ENCODE measurements at regions not wholly inside any gene's neighbourhood (a gene's known extent, or its start where the extent isn't known, plus 50 kb on each side); places are given as distances from the start of the nearest gene placed in this dataset.

DNA sequence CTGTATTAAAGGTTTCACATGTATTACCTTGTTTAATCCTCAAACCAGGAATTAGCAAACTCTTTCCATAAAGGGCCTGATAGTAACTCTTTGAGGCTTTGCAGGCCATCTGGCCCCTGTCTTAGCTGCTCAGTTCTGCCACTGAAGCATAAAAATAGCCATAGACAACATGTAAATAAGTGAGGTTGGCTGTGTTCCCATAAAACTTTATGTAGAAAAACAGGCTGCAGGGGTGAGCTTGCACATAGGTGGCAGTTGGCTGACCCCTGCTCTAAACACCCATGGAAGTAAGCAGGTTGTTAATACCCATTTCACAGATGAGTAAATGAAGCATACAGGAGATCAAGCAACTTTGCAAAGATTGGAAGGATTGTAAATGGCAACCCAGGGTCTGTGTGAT lies 1279.2 kb upstream of the AUTS2 start:
- Histone ChIP-seq H3K4me1 (ENCODE audit: insufficient read depth, low read length) (no peaks in the 10 kb centered on the region), H3K9me3 (ENCODE audit: insufficient read depth, low read length, severe bottlenecking) (no peaks in the 10 kb centered on the region), H3K4me2 (ENCODE audit: insufficient read depth, low read length) (no peak overlapping the region), H3K79me2 (ENCODE audit: insufficient read depth, low read length) (no peaks in the 10 kb centered on the region), H3K4me3 (ENCODE audit: low read depth in 1 of 2, low read length in 2 of 2) (no peak overlapping the region), H3K27ac (ENCODE audit: low read length) (no peak overlapping the region), H3K9ac (ENCODE audit: low read depth, low read length) (no peak overlapping the region), H3K36me3 (ENCODE audit: insufficient read depth, low read length) (no peaks in the 10 kb centered on the region), H3K27me3 (ENCODE audit: insufficient read depth, low read length, poor library complexity) (no peaks in the 10 kb centered on the region), H2AFZ (ENCODE audit: low read depth, low read length) (no peak overlapping the region), H4K20me1 (ENCODE audit: insufficient read depth, low read length) (no peaks in the 10 kb centered on the region)
- no peak for ATAC-seq (ENCODE audit: insufficient read depth, low read depth)
- no peak for DNase-seq
- TF ChIP-seq, protein P1, sequence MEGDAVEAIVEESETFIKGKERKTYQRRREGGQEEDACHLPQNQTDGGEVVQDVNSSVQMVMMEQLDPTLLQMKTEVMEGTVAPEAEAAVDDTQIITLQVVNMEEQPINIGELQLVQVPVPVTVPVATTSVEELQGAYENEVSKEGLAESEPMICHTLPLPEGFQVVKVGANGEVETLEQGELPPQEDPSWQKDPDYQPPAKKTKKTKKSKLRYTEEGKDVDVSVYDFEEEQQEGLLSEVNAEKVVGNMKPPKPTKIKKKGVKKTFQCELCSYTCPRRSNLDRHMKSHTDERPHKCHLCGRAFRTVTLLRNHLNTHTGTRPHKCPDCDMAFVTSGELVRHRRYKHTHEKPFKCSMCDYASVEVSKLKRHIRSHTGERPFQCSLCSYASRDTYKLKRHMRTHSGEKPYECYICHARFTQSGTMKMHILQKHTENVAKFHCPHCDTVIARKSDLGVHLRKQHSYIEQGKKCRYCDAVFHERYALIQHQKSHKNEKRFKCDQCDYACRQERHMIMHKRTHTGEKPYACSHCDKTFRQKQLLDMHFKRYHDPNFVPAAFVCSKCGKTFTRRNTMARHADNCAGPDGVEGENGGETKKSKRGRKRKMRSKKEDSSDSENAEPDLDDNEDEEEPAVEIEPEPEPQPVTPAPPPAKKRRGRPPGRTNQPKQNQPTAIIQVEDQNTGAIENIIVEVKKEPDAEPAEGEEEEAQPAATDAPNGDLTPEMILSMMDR (IDR thresholded peaks at IDR 0.05; ENCODE audit: borderline replicate concordance, extremely low read depth, low read length, poor library complexity, severe bottlenecking): no peak

DNA sequence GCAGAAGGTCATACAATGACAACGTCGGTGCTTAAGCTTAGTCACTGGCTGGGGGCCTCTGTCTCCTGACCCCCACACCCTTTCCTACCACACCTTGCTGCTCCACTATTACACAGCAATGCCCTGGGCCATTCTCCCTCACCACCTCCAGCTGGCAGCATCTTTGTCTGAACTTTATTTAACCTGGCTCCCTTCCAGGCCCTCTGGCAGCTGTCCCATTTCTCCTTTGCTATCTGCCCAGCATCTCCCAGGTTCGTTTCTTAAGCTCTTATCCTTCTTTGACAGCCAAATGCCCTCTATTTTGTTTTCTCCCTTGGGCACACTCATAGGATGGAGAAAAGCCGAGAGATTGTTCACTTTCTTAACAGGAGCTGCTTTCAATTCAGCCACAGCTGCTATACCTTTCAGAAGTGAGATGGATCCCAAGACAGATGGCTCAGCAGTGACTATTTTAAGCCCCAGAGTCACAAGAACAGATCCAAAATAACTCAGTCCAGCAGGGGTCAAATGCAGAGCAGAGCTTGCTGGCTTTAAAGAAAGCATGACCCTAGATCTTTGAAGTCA lies 1277.1 kb upstream of the AUTS2 start:
- ATAC-seq (ENCODE audit: insufficient read depth, low read depth): no peak
- Histone ChIP-seq H3K4me2 (ENCODE audit: insufficient read depth, low read length) (no peak overlapping the region), H3K79me2 (ENCODE audit: insufficient read depth, low read length) (no peaks in the 10 kb centered on the region), H3K36me3 (ENCODE audit: insufficient read depth, low read length) (no peaks in the 10 kb centered on the region), H3K4me3 (ENCODE audit: low read depth in 1 of 2, low read length in 2 of 2) (no peak overlapping the region), H3K9me3 (ENCODE audit: insufficient read depth, low read length, severe bottlenecking) (no peaks in the 10 kb centered on the region), H3K27ac (ENCODE audit: low read length) (no peak overlapping the region), H3K9ac (ENCODE audit: low read depth, low read length) (no peak overlapping the region), H3K4me1 (ENCODE audit: insufficient read depth, low read length) (no peaks in the 10 kb centered on the region), H3K27me3 (ENCODE audit: insufficient read depth, low read length, poor library complexity) (no peaks in the 10 kb centered on the region), H2AFZ (ENCODE audit: low read depth, low read length) (no peak overlapping the region), H4K20me1 (ENCODE audit: insufficient read depth, low read length) (no peaks in the 10 kb centered on the region)
- no peak for DNase-seq
- TF ChIP-seq, protein P1 (IDR thresholded peaks at IDR 0.05; ENCODE audit: borderline replicate concordance, extremely low read depth, low read length, poor library complexity, severe bottlenecking): no peak
- TF ChIP-seq EZH2 (IDR thresholded peaks at IDR 0.05; ENCODE audit: borderline replicate concordance, low read depth, low read length, severe bottlenecking): no peak

DNA sequence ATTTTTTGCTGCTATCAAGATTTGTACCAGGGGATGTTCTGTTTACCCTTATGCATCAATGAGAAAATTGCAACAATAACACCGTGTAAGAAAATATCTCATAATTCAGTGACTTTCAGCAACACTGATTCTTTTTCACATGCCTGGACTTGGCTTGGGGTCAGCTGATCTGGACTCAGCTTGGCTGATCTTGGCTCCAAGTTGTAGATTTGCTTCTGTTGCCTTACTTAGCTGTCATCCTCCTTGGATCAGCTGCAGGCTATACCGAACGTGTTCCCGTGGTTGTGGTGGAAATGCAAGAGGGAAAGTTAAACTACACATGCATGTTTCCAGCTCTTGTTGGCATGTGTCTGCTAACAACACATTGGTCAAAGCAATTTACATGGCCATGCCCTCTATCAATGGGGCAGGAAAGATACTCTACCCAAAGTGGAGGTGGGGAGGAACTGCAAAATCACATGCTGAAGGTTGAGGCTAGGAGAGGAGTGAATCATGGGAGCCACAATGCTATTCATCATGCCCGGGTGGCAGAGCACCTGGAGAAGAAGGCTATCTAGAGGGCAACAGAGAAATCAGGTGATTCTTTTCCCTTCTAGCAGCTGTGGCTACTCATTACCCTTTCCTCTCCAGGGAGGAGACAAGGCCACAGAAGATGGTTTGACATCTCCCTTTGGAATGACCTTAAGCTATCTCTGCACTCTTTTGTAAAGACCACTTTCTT lies 1276.3 kb upstream of the AUTS2 start:
- H3K27ac ChIP-seq (ENCODE audit: low read length): no peak overlapping the region

More for the DNA sequence above, 1276.3 kb upstream of the AUTS2 start:
- ATAC-seq (ENCODE audit: insufficient read depth, low read depth): no peak
- Histone ChIP-seq H3K4me1 (ENCODE audit: insufficient read depth, low read length) (no peaks in the 10 kb centered on the region), H3K27me3 (ENCODE audit: insufficient read depth, low read length, poor library complexity) (no peaks in the 10 kb centered on the region), H3K4me3 (ENCODE audit: low read depth in 1 of 2, low read length in 2 of 2) (no peak overlapping the region), H3K36me3 (ENCODE audit: insufficient read depth, low read length) (no peaks in the 10 kb centered on the region), H3K9ac (ENCODE audit: low read depth, low read length) (no peak overlapping the region), H3K9me3 (ENCODE audit: insufficient read depth, low read length, severe bottlenecking) (no peaks in the 10 kb centered on the region), H4K20me1 (ENCODE audit: insufficient read depth, low read length) (no peaks in the 10 kb centered on the region), H3K79me2 (ENCODE audit: insufficient read depth, low read length) (no peaks in the 10 kb centered on the region), H3K4me2 (ENCODE audit: insufficient read depth, low read length) (no peak overlapping the region), H2AFZ (ENCODE audit: low read depth, low read length) (no peak overlapping the region)
- TF ChIP-seq, protein P1 (IDR thresholded peaks at IDR 0.05; ENCODE audit: borderline replicate concordance, extremely low read depth, low read length, poor library complexity, severe bottlenecking): no peak
- TF ChIP-seq EZH2 (IDR thresholded peaks at IDR 0.05; ENCODE audit: borderline replicate concordance, low read depth, low read length, severe bottlenecking): no peak
- no peak for DNase-seq

Measured in DND-41 (cell line).